Activated T-cell treated with anti-CD3 and anti-CD28 coated beads, Interleukin-2, amount 50 U/mL, for 1 hour (primary cell): ENCODE measurements at regions not wholly inside any gene's neighbourhood (a gene's known extent, or its start where the extent isn't known, plus 50 kb on each side); places are given as distances from the start of the nearest gene placed in this dataset.

ENCODE experiments used
- DNase-seq: peaks from one replicate; pipeline ENCODE4 v3.0.0-alpha.2; 2020

GRCh38 chr6:4585682-4586468, 190.3 kb upstream of the CDYL start:
- no peak for DNase-seq

GRCh38 chr6:4584801-4585200, 191.4 kb upstream of the CDYL start:
- DNase-seq: no peak

- DNase-seq: no peak
These were observed 193.4 kb upstream of the CDYL start for GRCh38 chr6:4582506-4583417.

- DNase-seq: no peak
These were observed 194.5 kb upstream of the CDYL start for GRCh38 chr6:4581468-4582385.

DNA sequence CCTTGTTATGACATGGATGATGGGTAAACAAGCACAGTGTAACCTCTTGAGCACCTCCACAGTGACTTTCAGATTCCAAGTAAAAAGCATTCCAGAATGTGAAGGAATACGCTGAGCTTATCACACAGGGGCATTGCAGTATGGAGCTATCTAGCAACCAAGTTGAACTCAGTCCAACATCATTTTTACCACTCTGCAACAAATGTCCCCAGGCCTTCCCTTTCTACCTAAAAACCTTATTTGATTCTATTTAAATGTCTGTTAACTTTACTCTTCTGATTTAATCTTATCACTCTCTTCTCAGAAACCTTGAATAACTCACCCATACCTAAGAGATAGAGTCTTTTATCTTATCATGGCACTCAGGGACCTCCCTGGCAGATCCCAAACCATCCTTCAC, 195.8 kb upstream of the CDYL start:
- DNase-seq: no peak

- DNase-seq: no peak
These were observed 198.8 kb upstream of the CDYL start for GRCh38 chr6:4577406-4577805.

DNA sequence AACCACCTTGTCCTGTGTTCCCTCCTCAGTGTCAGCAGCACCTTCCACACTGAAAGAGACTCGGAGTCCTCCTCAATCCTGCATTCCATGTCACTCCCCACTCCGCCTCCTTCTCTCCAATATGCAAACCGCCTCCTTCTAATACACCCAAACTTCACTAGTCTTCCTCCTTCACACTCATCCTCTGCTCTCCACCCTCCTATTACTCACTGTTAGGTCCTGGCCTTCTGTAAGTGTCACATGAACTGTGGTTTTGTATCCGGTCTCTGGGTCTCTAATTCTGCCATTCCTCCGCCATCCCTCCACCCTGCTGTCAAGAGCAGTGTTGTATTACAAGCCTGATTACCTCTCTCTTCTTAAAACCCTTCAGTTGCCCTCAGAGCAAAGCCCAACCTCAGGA, 200.5 kb upstream of the CDYL start:
- DNase-seq: no peak

- no peak for DNase-seq
These were observed 202.2 kb upstream of the CDYL start for GRCh38 chr6:4574007-4574406.

- no peak for DNase-seq
These were observed 205.2 kb upstream of the CDYL start for GRCh38 chr6:4571011-4571410.

DNA sequence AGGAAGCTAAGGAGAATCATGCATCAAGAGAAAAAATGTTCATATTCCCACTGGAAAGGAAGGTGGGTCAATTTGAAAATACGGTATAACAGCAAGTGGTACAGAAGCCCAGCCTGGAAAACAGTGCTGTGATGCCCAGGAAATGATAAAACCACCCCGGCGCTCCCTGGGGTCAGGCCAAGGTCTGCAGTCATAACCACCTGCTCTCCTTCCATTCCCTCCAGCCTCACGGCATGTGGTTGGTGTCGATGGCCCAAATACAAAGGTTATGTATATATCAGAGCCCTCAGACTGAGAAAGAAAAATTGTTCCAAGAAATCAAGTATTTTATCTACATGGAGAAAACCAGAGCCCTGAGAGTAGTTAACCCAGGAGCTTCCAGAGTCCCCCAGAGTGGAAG, 208.1 kb upstream of the CDYL start:
- no peak for DNase-seq

- DNase-seq: no peak
These were observed 209.1 kb upstream of the CDYL start for GRCh38 chr6:4567141-4567540.

GRCh38 chr6:4565301-4566250, 210.6 kb upstream of the CDYL start:
- DNase-seq: no peak

- no peak for DNase-seq
These were observed 211.4 kb upstream of the CDYL start for GRCh38 chr6:4564801-4565271.

- no peak for DNase-seq
These were observed 212.3 kb upstream of the CDYL start for GRCh38 chr6:4563877-4564276.

DNA sequence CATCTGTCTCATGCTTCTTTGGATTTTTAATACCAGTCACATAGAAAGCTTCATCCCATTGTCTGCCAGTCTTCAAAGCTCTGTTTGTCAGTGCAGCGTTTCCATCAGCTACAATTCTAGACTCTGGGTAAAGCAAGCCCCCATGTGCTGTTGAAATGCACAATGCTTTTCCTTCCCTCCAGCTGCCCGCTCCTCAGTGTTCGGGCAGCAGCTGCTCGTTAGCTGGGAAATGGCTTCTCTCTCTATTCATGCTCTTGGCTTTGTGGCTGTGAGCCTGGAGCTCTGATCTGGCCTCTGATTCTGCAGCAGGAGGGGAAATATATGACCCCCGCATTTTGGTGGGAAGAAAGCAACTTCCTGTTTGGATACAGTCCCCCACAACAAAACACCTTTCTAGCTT, 213.0 kb upstream of the CDYL start:
- DNase-seq: no peak

DNA sequence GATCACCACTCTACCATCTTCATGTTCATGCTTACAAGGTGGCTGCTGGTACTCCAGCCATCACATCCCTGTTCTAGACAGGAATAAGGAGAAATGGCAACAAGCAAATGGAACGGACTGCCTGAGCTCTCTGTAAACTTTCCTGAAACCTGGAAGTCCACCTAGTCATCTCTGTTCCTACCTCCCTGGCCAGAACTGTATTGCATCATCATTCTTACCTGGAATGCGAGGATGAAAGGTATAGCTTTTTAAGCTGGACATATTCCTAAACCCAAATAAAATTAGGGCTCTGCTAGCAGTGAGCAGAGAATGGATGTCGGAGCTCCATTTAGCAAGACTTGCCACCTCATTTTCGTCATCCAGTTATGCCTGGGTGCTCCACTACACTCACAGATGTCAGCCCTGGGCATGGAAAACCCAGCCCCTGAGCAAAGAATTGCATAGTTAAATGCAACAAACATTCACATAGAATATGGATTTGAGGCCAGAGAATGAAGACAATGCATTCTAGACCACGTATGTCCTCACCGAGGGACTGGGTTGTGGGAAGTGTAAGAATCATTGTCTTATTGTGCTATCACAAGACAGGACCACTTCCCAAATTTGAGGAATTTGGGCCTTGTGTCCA, 214.3 kb upstream of the CDYL start:
- no peak for DNase-seq

- DNase-seq: no peak
These were observed 215.1 kb upstream of the CDYL start for GRCh38 chr6:4561078-4561435.

- no peak for DNase-seq
These were observed 215.8 kb upstream of the CDYL start for GRCh38 chr6:4560221-4561077.

DNA sequence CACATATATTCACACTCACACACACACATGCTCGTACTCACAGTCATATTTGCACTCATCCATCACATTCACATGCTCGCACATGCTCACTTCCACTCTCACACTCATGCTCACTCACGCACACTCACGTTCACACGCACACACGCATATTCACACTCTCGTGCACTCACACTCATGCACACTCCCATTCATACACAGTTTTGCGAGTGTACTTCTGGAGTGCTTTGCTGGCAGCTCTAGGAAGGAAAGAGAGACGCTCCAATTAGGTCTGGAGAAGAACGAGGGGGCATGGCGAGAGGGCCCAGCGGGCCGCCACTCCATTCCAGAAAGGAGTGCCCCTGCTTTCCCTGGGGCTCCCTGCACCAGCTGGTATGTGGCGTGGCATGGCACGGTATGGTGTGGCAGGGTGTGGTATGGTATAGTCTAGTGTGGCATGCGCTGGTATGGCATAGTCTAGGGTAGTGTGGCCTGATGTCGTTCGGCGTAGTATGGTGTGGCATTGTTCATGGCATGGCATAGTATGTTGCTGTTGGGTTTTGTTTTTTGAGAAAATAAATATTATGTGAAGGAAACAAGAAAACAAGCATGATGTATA, 216.8 kb upstream of the CDYL start:
- no peak for DNase-seq

DNA sequence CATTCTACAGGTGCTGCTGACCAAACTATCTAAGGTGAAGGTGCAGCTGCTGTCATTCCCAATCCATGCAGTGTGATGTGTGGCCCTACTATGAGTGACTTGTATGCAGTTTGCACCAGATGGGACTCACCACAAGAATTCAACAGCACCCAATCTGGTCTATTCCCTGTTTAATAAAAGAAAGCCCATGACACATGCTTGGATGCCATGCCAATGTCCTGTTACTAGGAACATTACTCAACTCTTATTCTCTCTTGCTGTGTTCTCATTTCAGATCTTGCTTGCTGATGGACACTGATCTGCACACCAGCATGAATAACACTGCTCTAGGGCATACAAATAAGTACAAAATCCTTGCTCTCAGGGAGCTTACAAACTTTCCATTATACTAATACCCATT, 221.6 kb upstream of the CDYL start:
- no peak for DNase-seq
